Kidney (tissue), 13 donors: ENCODE measurements at regions not wholly inside any gene's neighbourhood (a gene's known extent, or its start where the extent isn't known, plus 50 kb on each side); places are given as distances from the start of the nearest gene placed in this dataset.
A peak's percentile ranks its signal among the peaks of the same experiment; 100 is the strongest.

ENCODE experiments used
- DNase-seq, 5 donors: peaks; one replicate each; pipeline ENCODE4 v3.0.0-alpha.2; 2013 to 2020
- FAIRE-seq: peaks from 2 replicates; lab custom pipeline; 2012; peaks lifted over from hg19 to GRCh38; lab: Jason Lieb, UNC
- H3K27ac ChIP-seq, 2 donors: one replicate each; pipeline ENCODE4 v1.7.0; 2013; ENCODE audit warnings: low read depth in 2 of 2, low read length in 2 of 2, inconsistent platforms in 1 of 2
- H3K27me3 ChIP-seq: one replicate; pipeline ENCODE4 v1.7.1; 2013; ENCODE audit warnings: low read length, inconsistent platforms; ENCODE audit not compliant: control insufficient read depth, insufficient read depth
- H3K36me3 ChIP-seq, 3 donors: one replicate each; pipeline versions ENCODE4 v1.7.0 to v1.7.1; 2013; ENCODE audit warnings: low read length in 3 of 3, control low read depth in 1 of 3, inconsistent platforms in 1 of 3; ENCODE audit not compliant: insufficient read depth in 3 of 3, control insufficient read depth in 2 of 3
- H3K4me1 ChIP-seq, 3 donors: one replicate each; pipeline versions ENCODE4 v1.7.0 to v1.7.1; 2013; ENCODE audit warnings: low read length in 3 of 3, inconsistent platforms in 1 of 3, low read depth in 1 of 3; ENCODE audit not compliant: control insufficient read depth in 2 of 3, insufficient read depth in 2 of 3
- H3K4me3 ChIP-seq, 3 donors: one replicate each; pipeline versions ENCODE4 v1.7.0 to v1.8.1; 2013; ENCODE audit warnings: low read length in 3 of 3, control low read depth in 1 of 3, inconsistent platforms in 1 of 3
- H3K9ac ChIP-seq, 3 donors: one replicate each; pipeline versions ENCODE4 v1.7.0 to v1.7.1; 2013; ENCODE audit warnings: low read length in 3 of 3, control low read depth in 1 of 3, inconsistent platforms in 1 of 3
- H3K9me3 ChIP-seq, 3 donors: one replicate each; pipeline versions ENCODE4 v1.7.0 to v1.7.1; 2013; ENCODE audit warnings: low read length in 3 of 3, control low read depth in 1 of 3, inconsistent platforms in 1 of 3; ENCODE audit not compliant: control insufficient read depth in 2 of 3, insufficient read depth in 1 of 3
- intact Hi-C: fragments of 100-400 bp; cut with DNase I; formaldehyde crosslinking; loops from one replicate; pipeline ENCODE4 v1.11.1; 2022
- TF ChIP-seq, protein P1 (sequence below): IDR thresholded peaks from 3 replicates; pipeline ENCODE4 v1.5.1; 2012; ENCODE audit warnings: mild to moderate bottlenecking, moderate library complexity, borderline replicate concordance; ENCODE audit not compliant: insufficient read depth; ENCODE audit errors: extremely low read depth
- donor health status: control.
- donor health status: control.
- donor health status: control.
- donor health status: control.
- donor health status: control.
- donor health status: DM: yes; HTN: yes; CAD: no.
- donor health status: Normal renal cell carcinoma (clear cell type).

DNA sequence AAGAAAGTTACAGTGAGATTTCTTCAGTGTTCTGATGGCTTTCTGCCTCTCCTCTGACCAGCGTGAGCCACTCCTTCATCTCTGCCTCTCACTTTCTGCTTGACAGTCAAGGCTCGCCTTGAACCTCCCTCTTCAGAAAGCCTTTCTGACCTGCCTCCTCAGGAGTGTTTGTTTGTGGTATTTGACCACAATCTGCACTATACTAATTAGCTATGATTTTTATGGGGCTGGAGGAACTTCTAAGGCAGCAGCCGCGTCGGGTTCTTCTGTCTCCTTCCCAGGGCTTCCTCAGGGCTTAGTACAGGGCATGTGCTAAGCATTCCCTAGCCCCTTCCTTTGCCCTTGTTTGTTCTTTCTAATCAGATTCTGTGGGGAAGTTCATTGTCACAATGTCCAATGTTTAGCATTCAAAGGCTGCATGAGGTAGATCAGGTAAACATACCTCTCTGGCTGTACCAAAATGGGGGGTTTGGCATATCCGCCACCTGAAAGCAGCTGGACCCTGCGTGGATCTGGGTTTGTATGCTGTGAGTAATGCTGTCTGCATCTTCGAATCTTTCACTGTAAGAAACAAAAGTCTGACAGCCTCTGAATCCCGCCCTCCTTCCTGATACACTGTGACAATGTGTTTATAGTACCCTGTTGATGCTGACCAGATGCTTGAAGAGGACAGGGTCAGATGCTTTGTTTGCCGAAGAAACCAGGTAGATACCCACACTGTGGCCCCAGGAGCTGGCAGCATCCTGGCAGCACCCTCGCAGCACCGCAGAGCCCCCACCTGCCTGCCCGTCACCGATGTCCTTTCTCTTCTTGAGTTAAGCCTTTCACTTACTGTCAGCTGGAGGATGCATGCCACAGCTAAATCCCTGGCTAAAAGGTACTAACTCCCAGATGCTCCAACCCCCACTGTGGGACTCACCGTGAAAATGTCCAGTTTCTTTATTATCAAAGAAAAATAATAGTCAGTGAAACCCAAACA lies 260.8 kb upstream of the HDAC4 start:
- Histone ChIP-seq H3K9me3 (no peaks in the 10 kb centered on the region), H3K27ac (no peak overlapping the region), H3K4me1 (no peaks in the 10 kb centered on the region), H3K27me3 (no peaks in the 10 kb centered on the region), H3K36me3 (no peaks in the 10 kb centered on the region), H3K9ac (no peak overlapping the region), H3K4me3 (no peak overlapping the region)
- DNase-seq = peak in 1 of 5 donors; percentile 4
- TF ChIP-seq, protein P1, sequence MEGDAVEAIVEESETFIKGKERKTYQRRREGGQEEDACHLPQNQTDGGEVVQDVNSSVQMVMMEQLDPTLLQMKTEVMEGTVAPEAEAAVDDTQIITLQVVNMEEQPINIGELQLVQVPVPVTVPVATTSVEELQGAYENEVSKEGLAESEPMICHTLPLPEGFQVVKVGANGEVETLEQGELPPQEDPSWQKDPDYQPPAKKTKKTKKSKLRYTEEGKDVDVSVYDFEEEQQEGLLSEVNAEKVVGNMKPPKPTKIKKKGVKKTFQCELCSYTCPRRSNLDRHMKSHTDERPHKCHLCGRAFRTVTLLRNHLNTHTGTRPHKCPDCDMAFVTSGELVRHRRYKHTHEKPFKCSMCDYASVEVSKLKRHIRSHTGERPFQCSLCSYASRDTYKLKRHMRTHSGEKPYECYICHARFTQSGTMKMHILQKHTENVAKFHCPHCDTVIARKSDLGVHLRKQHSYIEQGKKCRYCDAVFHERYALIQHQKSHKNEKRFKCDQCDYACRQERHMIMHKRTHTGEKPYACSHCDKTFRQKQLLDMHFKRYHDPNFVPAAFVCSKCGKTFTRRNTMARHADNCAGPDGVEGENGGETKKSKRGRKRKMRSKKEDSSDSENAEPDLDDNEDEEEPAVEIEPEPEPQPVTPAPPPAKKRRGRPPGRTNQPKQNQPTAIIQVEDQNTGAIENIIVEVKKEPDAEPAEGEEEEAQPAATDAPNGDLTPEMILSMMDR = no peak
- no peak for FAIRE-seq
- intact Hi-C loops = no loop called here

DNA sequence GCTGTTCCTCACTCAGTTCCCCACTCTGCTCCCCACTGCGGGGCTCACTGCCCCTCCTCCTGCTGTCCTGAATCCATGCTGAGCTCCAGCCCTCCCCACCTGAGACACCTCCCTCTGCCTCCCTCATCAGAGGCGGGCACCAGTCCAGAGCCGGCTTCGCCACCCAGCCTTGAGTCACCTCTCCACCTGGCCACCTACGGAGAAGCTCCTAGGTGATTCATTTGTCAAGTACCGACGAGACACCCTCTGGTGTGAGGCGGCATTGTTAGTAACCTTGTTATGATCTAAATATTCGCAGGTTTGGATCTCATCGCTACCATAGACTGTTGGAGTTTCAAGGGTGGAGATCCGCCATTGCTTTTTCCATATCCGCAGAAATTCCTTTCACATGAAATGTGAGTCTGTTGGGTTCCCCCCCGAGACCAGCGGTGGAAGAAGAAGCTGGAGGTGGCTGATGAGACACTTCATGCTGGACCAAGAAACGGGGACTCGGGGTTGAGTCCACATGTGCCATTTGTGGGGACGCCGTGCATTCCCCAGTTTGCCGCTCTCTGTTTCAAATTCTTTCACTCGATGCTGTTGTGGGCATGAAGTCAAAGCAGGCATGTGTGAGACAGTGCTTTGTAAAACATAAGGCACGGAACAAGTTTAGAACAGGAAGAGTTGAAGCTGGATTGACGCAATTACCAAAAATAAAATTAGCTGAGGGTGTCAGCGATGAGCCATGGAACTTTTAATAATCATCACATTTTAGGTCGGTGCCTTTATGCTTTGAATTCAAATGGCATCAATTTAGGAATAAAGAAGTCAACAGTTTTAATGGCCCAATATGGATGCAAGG lies 259.8 kb upstream of the HDAC4 start:
- no peaks in the 10 kb centered on the region for H3K27me3 ChIP-seq
- no peak overlapping the region for H3K9ac ChIP-seq
- H3K36me3 ChIP-seq = no peaks in the 10 kb centered on the region
- H3K27ac ChIP-seq = no peak overlapping the region
- intact Hi-C loops = no loop called here
- H3K4me3 ChIP-seq = no peak overlapping the region
- TF ChIP-seq, protein P1 = no peak
- no peak for FAIRE-seq
- no peaks in the 10 kb centered on the region for H3K9me3 ChIP-seq
- DNase-seq = no peak
- no peaks in the 10 kb centered on the region for H3K4me1 ChIP-seq

DNA sequence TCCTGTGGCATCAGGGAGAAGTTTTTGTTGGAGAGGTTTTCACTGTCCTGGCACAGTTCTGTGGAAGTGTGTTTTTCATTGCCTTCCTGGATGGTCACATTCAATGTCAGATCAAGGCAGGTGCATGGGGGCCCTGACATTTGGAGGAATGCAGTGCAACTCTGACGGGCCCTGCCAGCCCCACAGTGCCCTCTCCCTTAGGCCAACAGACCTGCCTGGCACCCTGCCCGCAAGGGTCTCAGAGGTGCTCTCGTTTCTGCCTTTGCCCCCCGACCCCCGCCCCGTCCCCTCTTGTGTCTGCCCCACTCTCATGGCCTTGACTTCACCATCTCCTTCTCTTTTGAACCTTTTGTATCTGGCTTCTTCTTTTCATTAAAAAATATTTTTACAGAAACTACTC lies 257.2 kb upstream of the HDAC4 start:
- peak in 1 of 5 donors; percentile 67 for DNase-seq
- TF ChIP-seq, protein P1 = no peak
- H3K36me3 ChIP-seq = no peaks in the 10 kb centered on the region
- no peaks in the 10 kb centered on the region for H3K9me3 ChIP-seq
- no peaks in the 10 kb centered on the region for H3K27me3 ChIP-seq
- no peaks in the 10 kb centered on the region for H3K4me1 ChIP-seq
- H3K4me3 ChIP-seq = no peak overlapping the region
- no peak overlapping the region for H3K27ac ChIP-seq
- FAIRE-seq = no peak
- no peak overlapping the region for H3K9ac ChIP-seq
- intact Hi-C loops = no loop called here
